ENCODE measurements at regions not wholly inside any gene's neighbourhood (a gene's known extent, or its start where the extent isn't known, plus 50 kb on each side); places are given as distances from the start of the nearest gene placed in this dataset.

- Mint-ChIP-seq H3K27me3 (ENCODE audit: insufficient read depth) (no peaks in the 10 kb centered on the region), H3K27ac (no peak overlapping the region)
Observed at GRCh38 chr3:145843561-145843960, 317.4 kb downstream of the PLOD2 start.

GRCh38 chr3:145849115-145849514 is 311.9 kb downstream of the PLOD2 start:
- H3K36me3 ChIP-seq (ENCODE audit: control insufficient read depth, insufficient read depth, low read length) = no peaks in the 10 kb centered on the region
- 89% methylated on average over 1 of the region's 1 CpG; no CpG with 5 or more reads in 1 of the 2 experiments for WGBS, 2 experiments (ENCODE audit: insufficient coverage in 1 of 2, insufficient read length in 1 of 2)
- no peak overlapping the region for H3K4me3 ChIP-seq (ENCODE audit: low read length)
- no peaks in the 10 kb centered on the region for H3K27me3 ChIP-seq (ENCODE audit: control insufficient read depth, insufficient read depth, low read length, poor library complexity, severe bottlenecking)
- no peaks in the 10 kb centered on the region for H3K9me3 ChIP-seq (ENCODE audit: control insufficient read depth, low read length)
- H3K9ac ChIP-seq (ENCODE audit: extremely low read depth, low read length, poor library complexity, severe bottlenecking) = no peak overlapping the region
- Mint-ChIP-seq H3K9me3 (no peaks in the 10 kb centered on the region), H3K4me3 (no peak overlapping the region), H3K27me3 (ENCODE audit: insufficient read depth) (no peaks in the 10 kb centered on the region), H3K4me1 (no peaks in the 10 kb centered on the region), H3K36me3 (ENCODE audit: low read depth) (no peaks in the 10 kb centered on the region), H3K27ac (no peak overlapping the region)
- no peak overlapping the region for H3K27ac ChIP-seq (ENCODE audit: low read depth, low read length)
- no peak for TF ChIP-seq CTCF (conservative IDR thresholded peaks at IDR 0.05)
- no peak for DNase-seq
- no peaks in the 10 kb centered on the region for H3K4me1 ChIP-seq (ENCODE audit: control insufficient read depth, insufficient read depth, low read length)

More at GRCh38 chr3:145843561-145843960, 317.4 kb downstream of the PLOD2 start:
- Histone ChIP-seq H3K4me3 (ENCODE audit: low read length) (no peak overlapping the region), H3K36me3 (ENCODE audit: control insufficient read depth, insufficient read depth, low read length) (no peaks in the 10 kb centered on the region), H3K4me1 (ENCODE audit: control insufficient read depth, insufficient read depth, low read length) (peaks cover 3% of the 10 kb centered on the region), H3K27me3 (ENCODE audit: control insufficient read depth, insufficient read depth, low read length, poor library complexity, severe bottlenecking) (no peaks in the 10 kb centered on the region), H3K27ac (ENCODE audit: low read depth, low read length) (no peak overlapping the region), H3K9me3 (ENCODE audit: control insufficient read depth, low read length) (peaks cover 16% of the 10 kb centered on the region), H3K9ac (ENCODE audit: extremely low read depth, low read length, poor library complexity, severe bottlenecking) (no peak overlapping the region)
- no peak for TF ChIP-seq CTCF (conservative IDR thresholded peaks at IDR 0.05)
- Mint-ChIP-seq H3K9me3 (peaks cover 6% of the 10 kb centered on the region), H3K4me1 (peaks cover 7% of the 10 kb centered on the region), H3K36me3 (ENCODE audit: low read depth) (peaks cover 6% of the 10 kb centered on the region), H3K4me3 (no peak overlapping the region)
- DNase-seq = no peak
- 87% methylated on average over 1 of the region's 1 CpG; no CpG with 5 or more reads in 1 of the 2 experiments for WGBS, 2 experiments (ENCODE audit: insufficient coverage in 1 of 2, insufficient read length in 1 of 2)

GRCh38 chr3:145854499-145854898 is 306.5 kb downstream of the PLOD2 start:
- no peaks in the 10 kb centered on the region for H3K36me3 ChIP-seq (ENCODE audit: control insufficient read depth, insufficient read depth, low read length)
- no peaks in the 10 kb centered on the region for H3K36me3 Mint-ChIP-seq (ENCODE audit: low read depth)
- WGBS, 2 experiments (ENCODE audit: insufficient coverage in 1 of 2, insufficient read length in 1 of 2) = 100% methylated on average over 1 of the region's 2 CpGs; no CpG with 5 or more reads in 1 of the 2 experiments
- DNase-seq = no peak
- H3K27ac ChIP-seq (ENCODE audit: low read depth, low read length) = no peak overlapping the region
- no peak overlapping the region for H3K4me3 Mint-ChIP-seq
- H3K4me1 ChIP-seq (ENCODE audit: control insufficient read depth, insufficient read depth, low read length) = peaks cover 3% of the 10 kb centered on the region
- H3K9me3 ChIP-seq (ENCODE audit: control insufficient read depth, low read length) = no peaks in the 10 kb centered on the region
- H3K9ac ChIP-seq (ENCODE audit: extremely low read depth, low read length, poor library complexity, severe bottlenecking) = no peak overlapping the region
- H3K4me1 Mint-ChIP-seq = peaks cover 12% of the 10 kb centered on the region
- H3K27me3 ChIP-seq (ENCODE audit: control insufficient read depth, insufficient read depth, low read length, poor library complexity, severe bottlenecking) = no peaks in the 10 kb centered on the region
- H3K27me3 Mint-ChIP-seq (ENCODE audit: insufficient read depth) = no peaks in the 10 kb centered on the region
- no peak overlapping the region for H3K4me3 ChIP-seq (ENCODE audit: low read length)
- no peak for TF ChIP-seq CTCF (conservative IDR thresholded peaks at IDR 0.05)
- no peak overlapping the region for H3K27ac Mint-ChIP-seq
- H3K9me3 Mint-ChIP-seq = no peaks in the 10 kb centered on the region
